ENCODE measurements at regions not wholly inside any gene's neighbourhood (a gene's known extent, or its start where the extent isn't known, plus 50 kb on each side); places are given as distances from the start of the nearest gene placed in this dataset.

GRCh38 chr9:81490605-81491331, 198.6 kb downstream of the TLE1 start:
- DNase-seq (ENCODE audit: low read depth in 4 of 4, low spot score in 3 of 4): no peak

- no peak for DNase-seq (ENCODE audit: low read depth in 4 of 4, low spot score in 3 of 4)
These were observed 200.3 kb downstream of the TLE1 start for GRCh38 chr9:81489046-81489445.

GRCh38 chr9:81480828-81481604, 208.3 kb downstream of the TLE1 start:
- no peak for DNase-seq (ENCODE audit: low read depth in 4 of 4, low spot score in 3 of 4)

GRCh38 chr9:81479573-81479972, 209.8 kb downstream of the TLE1 start:
- no peak for DNase-seq (ENCODE audit: low read depth in 4 of 4, low spot score in 3 of 4)

GRCh38 chr9:81477669-81478068, 211.7 kb downstream of the TLE1 start:
- no peak for DNase-seq (ENCODE audit: low read depth in 4 of 4, low spot score in 3 of 4)

- DNase-seq (ENCODE audit: low read depth in 4 of 4, low spot score in 3 of 4): no peak
These were observed 212.4 kb downstream of the TLE1 start for GRCh38 chr9:81476813-81477490.

- DNase-seq (ENCODE audit: low read depth in 4 of 4, low spot score in 3 of 4): no peak
These were observed 214.6 kb downstream of the TLE1 start for GRCh38 chr9:81474792-81475191.

- DNase-seq (ENCODE audit: low read depth in 4 of 4, low spot score in 3 of 4): no peak
These were observed 215.2 kb downstream of the TLE1 start for GRCh38 chr9:81474125-81474524.

GRCh38 chr9:81473708-81474107, 215.6 kb downstream of the TLE1 start:
- no peak for DNase-seq (ENCODE audit: low read depth in 4 of 4, low spot score in 3 of 4)

GRCh38 chr9:81473206-81473605, 216.1 kb downstream of the TLE1 start:
- DNase-seq (ENCODE audit: low read depth in 4 of 4, low spot score in 3 of 4): no peak

- DNase-seq (ENCODE audit: low read depth in 4 of 4, low spot score in 3 of 4): no peak
These were observed 216.6 kb downstream of the TLE1 start for GRCh38 chr9:81472701-81473100.

GRCh38 chr9:81470864-81471263, 218.5 kb downstream of the TLE1 start:
- DNase-seq (ENCODE audit: low read depth in 4 of 4, low spot score in 3 of 4): no peak

- no peak for DNase-seq (ENCODE audit: low read depth in 4 of 4, low spot score in 3 of 4)
These were observed 221.2 kb downstream of the TLE1 start for GRCh38 chr9:81468084-81468595.

- DNase-seq (ENCODE audit: low read depth in 4 of 4, low spot score in 3 of 4): no peak
These were observed 222.4 kb downstream of the TLE1 start for GRCh38 chr9:81466981-81467380.

GRCh38 chr9:81465468-81466011, 223.8 kb downstream of the TLE1 start:
- no peak for DNase-seq (ENCODE audit: low read depth in 4 of 4, low spot score in 3 of 4)

GRCh38 chr9:81462801-81463200, 226.5 kb downstream of the TLE1 start:
- DNase-seq (ENCODE audit: low read depth in 4 of 4, low spot score in 3 of 4): no peak

GRCh38 chr9:81461196-81461595, 228.2 kb downstream of the TLE1 start:
- no peak for DNase-seq (ENCODE audit: low read depth in 4 of 4, low spot score in 3 of 4)

- no peak for DNase-seq (ENCODE audit: low read depth in 4 of 4, low spot score in 3 of 4)
These were observed 228.7 kb downstream of the TLE1 start for GRCh38 chr9:81460693-81461092.

- DNase-seq (ENCODE audit: low read depth in 4 of 4, low spot score in 3 of 4): no peak
These were observed 229.8 kb downstream of the TLE1 start for GRCh38 chr9:81459591-81459990.

GRCh38 chr9:81456431-81457006, 232.8 kb downstream of the TLE1 start:
- DNase-seq (ENCODE audit: low read depth in 4 of 4, low spot score in 3 of 4): no peak
